H1 (cell line): ENCODE measurements at regions not wholly inside any gene's neighbourhood (a gene's known extent, or its start where the extent isn't known, plus 50 kb on each side); places are given as distances from the start of the nearest gene placed in this dataset.

Experiments used
- CHD7 ChIP-seq: fragments of 300-600 bp; sonication (generic); IDR thresholded peaks from 2 replicates; pipeline ENCODE4 v1.7.1; 2012; ENCODE audit warnings: low read length, moderate library complexity, mild to moderate bottlenecking, inconsistent platforms; ENCODE audit not compliant: insufficient replicate concordance
- EZH2 ChIP-seq: fragments of 200-600 bp; sonication (generic); IDR thresholded peaks from 2 replicates; pipeline ENCODE4 v1.7.1; 2012; ENCODE audit warnings: low read depth, mild to moderate bottlenecking, moderate library complexity, low read length, inconsistent platforms; ENCODE audit not compliant: severe bottlenecking
- HDAC6 ChIP-seq: IDR thresholded peaks from one replicate; pipeline ENCODE4 v1.7.1; 2012; ENCODE audit warnings: low read depth, mild to moderate bottlenecking, inconsistent platforms, low read length, moderate library complexity
- NRF1 ChIP-seq: IDR thresholded peaks from 2 replicates; pipeline ENCODE4 v1.6.1; 2011; ENCODE audit warnings: mild to moderate bottlenecking, low read depth, low read length, improper control_type of control experiment
- PHF8 ChIP-seq: fragments of 200-600 bp; sonication (generic); conservative IDR thresholded peaks from 2 replicates; pipeline ENCODE4 v1.7.1; 2012; ENCODE audit warnings: low read depth, mild to moderate bottlenecking, inconsistent platforms, low read length, moderate library complexity
- RBBP5 ChIP-seq: IDR thresholded peaks from 2 replicates; pipeline ENCODE4 v1.7.1; 2012; ENCODE audit warnings: low read depth, mild to moderate bottlenecking, inconsistent platforms, low read length, moderate library complexity, borderline replicate concordance
- SAP30 ChIP-seq: fragments of 300-600 bp; sonication (generic); IDR thresholded peaks from 2 replicates; pipeline ENCODE4 v1.7.1; 2012; ENCODE audit warnings: low read length, moderate library complexity, mild to moderate bottlenecking, inconsistent platforms; ENCODE audit not compliant: insufficient read depth, insufficient replicate concordance
- SIX5 ChIP-seq: IDR thresholded peaks from 2 replicates; pipeline ENCODE4 v1.6.1; 2011; ENCODE audit warnings: mild to moderate bottlenecking, low read depth, low read length
- SP2 ChIP-seq: IDR thresholded peaks from 2 replicates; pipeline ENCODE4 v1.6.1; 2012; ENCODE audit warnings: mild to moderate bottlenecking, low read length, inconsistent platforms
- TF ChIP-seq, protein P1 (sequence below): IDR thresholded peaks from 2 replicates; pipeline ENCODE4 v1.6.1; 2012; ENCODE audit warnings: low read length, inconsistent platforms

GRCh38 chr18:10216791-10217190 is 237.6 kb upstream of the APCDD1 start (continued):
- TF ChIP-seq CHD7: no peak
- TF ChIP-seq PHF8: no peak
- TF ChIP-seq SP2: no peak
- TF ChIP-seq, protein P1, sequence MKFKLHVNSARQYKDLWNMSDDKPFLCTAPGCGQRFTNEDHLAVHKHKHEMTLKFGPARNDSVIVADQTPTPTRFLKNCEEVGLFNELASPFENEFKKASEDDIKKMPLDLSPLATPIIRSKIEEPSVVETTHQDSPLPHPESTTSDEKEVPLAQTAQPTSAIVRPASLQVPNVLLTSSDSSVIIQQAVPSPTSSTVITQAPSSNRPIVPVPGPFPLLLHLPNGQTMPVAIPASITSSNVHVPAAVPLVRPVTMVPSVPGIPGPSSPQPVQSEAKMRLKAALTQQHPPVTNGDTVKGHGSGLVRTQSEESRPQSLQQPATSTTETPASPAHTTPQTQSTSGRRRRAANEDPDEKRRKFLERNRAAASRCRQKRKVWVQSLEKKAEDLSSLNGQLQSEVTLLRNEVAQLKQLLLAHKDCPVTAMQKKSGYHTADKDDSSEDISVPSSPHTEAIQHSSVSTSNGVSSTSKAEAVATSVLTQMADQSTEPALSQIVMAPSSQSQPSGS: no peak
- no peak for TF ChIP-seq RBBP5
- TF ChIP-seq SAP30: no peak
- TF ChIP-seq HDAC6: no peak
- no peak for TF ChIP-seq SIX5
- no peak for TF ChIP-seq NRF1
- TF ChIP-seq EZH2: no peak
